SK-N-SH (cell line): ENCODE measurements at regions not wholly inside any gene's neighbourhood (a gene's known extent, or its start where the extent isn't known, plus 50 kb on each side); places are given as distances from the start of the nearest gene placed in this dataset.
"Not testable (repeated sequence)": the region's sequence is repeated elsewhere in the genome, so short reads cannot be mapped to it uniquely, and the experiment has no call there.

Source experiments
- ELF1 ChIP-seq: IDR thresholded peaks from 2 replicates; pipeline ENCODE4 v1.4.0; 2012
- EP300 ChIP-seq, 2 experiments: IDR thresholded peaks; 2 replicates each; pipeline versions ENCODE4 v1.4.0 to v1.6.1; 2012; ENCODE audit warnings: borderline replicate concordance in 1 of 2, low read depth in 1 of 2, low read length in 1 of 2
- EZH2phosphoT487 ChIP-seq: fragments of 200-600 bp; sonication (generic); IDR thresholded peaks from 2 replicates; pipeline ENCODE4 v1.6.1; 2017; ENCODE audit warnings: low read depth, mixed run types, mild to moderate bottlenecking, antibody characterized with exemption, moderate library complexity, borderline replicate concordance
- FOSL2 ChIP-seq: IDR thresholded peaks from 2 replicates; pipeline ENCODE4 v1.4.0; 2012; ENCODE audit warnings: low read depth, mild to moderate bottlenecking, moderate library complexity, borderline replicate concordance
- MXI1 ChIP-seq: IDR thresholded peaks from 2 replicates; pipeline ENCODE4 v1.6.1; 2012; ENCODE audit warnings: mild to moderate bottlenecking, low read depth, low read length, improper control_type of control experiment
- POLR2AphosphoS5 ChIP-seq: IDR thresholded peaks from 2 replicates; pipeline ENCODE4 v1.6.1; 2012; ENCODE audit warnings: low read depth, low read length
- RAD21 ChIP-seq: IDR thresholded peaks from 2 replicates; pipeline ENCODE4 v1.6.1; 2012; ENCODE audit warnings: mild to moderate bottlenecking, low read length
- RCOR1 ChIP-seq: fragments of 150-350 bp; IDR thresholded peaks from 2 replicates; pipeline ENCODE4 v1.6.1; 2017; ENCODE audit warnings: antibody characterized with exemption, low read length
- TCF12 ChIP-seq: IDR thresholded peaks from 2 replicates; pipeline ENCODE4 v1.4.0; 2012
- YY1 ChIP-seq: IDR thresholded peaks from 2 replicates; pipeline ENCODE4 v1.4.0; 2012; ENCODE audit warnings: low read depth, mild to moderate bottlenecking
- TF ChIP-seq, protein P1 (sequence below): fragments of 200-600 bp; sonication (generic); IDR thresholded peaks from 2 replicates; pipeline ENCODE4 v1.6.1; 2017; ENCODE audit warnings: antibody characterized with exemption, mild to moderate bottlenecking, moderate library complexity
- TF ChIP-seq, protein P2 (sequence below): fragments of 150-350 bp; IDR thresholded peaks from 2 replicates; pipeline ENCODE4 v1.6.1; 2017; ENCODE audit warnings: antibody characterized with exemption, low read length, low read depth, borderline replicate concordance
- TF ChIP-seq, protein P3 (sequence below): IDR thresholded peaks from 2 replicates; pipeline ENCODE4 v1.6.1; 2012; ENCODE audit warnings: mild to moderate bottlenecking, low read depth, low read length, moderate library complexity

DNA sequence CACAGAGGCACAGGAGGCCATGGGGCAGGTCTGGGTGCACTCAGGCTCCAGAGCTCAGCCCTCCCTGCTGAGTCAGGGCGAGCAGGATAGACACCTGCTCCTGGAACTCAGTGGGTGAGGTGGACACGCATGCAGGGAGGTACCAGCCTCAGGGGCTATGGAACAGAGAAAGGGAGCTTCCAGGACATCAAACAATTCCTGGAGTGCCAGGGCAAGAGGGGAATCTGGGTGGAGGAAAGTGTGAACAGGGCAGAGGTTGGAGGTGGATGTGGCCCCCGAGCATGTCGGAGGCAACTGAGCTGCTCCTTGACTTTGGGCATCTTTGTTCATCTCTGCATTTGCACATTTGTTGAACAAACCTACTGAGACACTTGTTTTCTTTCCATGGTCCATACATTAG, 2881.5 kb downstream of the RPIA start:
- TF ChIP-seq RAD21; MXI1; EP300 (IDR thresholded peaks at IDR 0.05; ENCODE audit: borderline replicate concordance in 1 of 2, low read depth in 1 of 2, low read length in 1 of 2); POLR2AphosphoS5; ELF1; YY1; TCF12; RCOR1; EZH2phosphoT487; FOSL2: not testable (repeated sequence)
- TF ChIP-seq, protein P1, sequence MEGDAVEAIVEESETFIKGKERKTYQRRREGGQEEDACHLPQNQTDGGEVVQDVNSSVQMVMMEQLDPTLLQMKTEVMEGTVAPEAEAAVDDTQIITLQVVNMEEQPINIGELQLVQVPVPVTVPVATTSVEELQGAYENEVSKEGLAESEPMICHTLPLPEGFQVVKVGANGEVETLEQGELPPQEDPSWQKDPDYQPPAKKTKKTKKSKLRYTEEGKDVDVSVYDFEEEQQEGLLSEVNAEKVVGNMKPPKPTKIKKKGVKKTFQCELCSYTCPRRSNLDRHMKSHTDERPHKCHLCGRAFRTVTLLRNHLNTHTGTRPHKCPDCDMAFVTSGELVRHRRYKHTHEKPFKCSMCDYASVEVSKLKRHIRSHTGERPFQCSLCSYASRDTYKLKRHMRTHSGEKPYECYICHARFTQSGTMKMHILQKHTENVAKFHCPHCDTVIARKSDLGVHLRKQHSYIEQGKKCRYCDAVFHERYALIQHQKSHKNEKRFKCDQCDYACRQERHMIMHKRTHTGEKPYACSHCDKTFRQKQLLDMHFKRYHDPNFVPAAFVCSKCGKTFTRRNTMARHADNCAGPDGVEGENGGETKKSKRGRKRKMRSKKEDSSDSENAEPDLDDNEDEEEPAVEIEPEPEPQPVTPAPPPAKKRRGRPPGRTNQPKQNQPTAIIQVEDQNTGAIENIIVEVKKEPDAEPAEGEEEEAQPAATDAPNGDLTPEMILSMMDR = not testable (repeated sequence)
- TF ChIP-seq, protein P2, sequence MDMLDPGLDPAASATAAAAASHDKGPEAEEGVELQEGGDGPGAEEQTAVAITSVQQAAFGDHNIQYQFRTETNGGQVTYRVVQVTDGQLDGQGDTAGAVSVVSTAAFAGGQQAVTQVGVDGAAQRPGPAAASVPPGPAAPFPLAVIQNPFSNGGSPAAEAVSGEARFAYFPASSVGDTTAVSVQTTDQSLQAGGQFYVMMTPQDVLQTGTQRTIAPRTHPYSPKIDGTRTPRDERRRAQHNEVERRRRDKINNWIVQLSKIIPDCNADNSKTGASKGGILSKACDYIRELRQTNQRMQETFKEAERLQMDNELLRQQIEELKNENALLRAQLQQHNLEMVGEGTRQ = not testable (repeated sequence)
- TF ChIP-seq, protein P3, sequence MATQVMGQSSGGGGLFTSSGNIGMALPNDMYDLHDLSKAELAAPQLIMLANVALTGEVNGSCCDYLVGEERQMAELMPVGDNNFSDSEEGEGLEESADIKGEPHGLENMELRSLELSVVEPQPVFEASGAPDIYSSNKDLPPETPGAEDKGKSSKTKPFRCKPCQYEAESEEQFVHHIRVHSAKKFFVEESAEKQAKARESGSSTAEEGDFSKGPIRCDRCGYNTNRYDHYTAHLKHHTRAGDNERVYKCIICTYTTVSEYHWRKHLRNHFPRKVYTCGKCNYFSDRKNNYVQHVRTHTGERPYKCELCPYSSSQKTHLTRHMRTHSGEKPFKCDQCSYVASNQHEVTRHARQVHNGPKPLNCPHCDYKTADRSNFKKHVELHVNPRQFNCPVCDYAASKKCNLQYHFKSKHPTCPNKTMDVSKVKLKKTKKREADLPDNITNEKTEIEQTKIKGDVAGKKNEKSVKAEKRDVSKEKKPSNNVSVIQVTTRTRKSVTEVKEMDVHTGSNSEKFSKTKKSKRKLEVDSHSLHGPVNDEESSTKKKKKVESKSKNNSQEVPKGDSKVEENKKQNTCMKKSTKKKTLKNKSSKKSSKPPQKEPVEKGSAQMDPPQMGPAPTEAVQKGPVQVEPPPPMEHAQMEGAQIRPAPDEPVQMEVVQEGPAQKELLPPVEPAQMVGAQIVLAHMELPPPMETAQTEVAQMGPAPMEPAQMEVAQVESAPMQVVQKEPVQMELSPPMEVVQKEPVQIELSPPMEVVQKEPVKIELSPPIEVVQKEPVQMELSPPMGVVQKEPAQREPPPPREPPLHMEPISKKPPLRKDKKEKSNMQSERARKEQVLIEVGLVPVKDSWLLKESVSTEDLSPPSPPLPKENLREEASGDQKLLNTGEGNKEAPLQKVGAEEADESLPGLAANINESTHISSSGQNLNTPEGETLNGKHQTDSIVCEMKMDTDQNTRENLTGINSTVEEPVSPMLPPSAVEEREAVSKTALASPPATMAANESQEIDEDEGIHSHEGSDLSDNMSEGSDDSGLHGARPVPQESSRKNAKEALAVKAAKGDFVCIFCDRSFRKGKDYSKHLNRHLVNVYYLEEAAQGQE = not testable (repeated sequence)
